ENCODE measurements at regions not wholly inside any gene's neighbourhood (a gene's known extent, or its start where the extent isn't known, plus 50 kb on each side); places are given as distances from the start of the nearest gene placed in this dataset.

DNA sequence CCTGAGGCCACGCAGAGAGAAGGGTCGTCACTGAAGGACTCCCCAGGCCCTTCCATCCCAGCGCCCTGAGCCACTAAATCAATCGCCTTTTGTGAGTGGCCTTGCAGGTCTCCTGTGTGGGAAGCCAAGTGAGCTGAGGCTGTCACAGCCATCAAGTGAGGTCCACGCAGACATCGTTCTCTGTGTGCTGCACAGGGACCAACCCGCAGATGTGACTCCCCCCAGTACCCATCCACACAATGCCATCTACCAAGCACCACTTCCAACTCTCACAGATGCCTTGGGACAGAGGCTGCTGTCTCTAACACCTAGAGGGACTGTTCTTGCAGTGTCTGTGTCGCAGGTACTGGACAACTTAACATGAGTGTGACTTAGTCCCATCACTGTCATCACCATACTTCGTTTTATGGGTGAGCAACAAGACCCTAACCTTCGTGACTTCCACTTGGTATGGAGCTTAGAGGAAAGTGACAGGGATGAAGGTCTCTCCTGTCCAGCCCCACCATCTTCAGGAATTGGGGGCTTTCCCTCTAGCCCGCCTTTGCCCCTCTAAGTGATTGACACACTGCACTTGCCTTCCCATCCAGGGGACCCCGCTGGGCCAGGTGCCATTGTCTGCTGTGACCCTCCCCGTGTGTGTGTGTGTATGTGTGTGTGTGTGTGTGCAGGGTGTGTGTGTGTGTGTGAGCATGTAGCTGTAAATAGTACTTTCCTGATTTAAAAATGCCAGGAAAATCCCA is 51.4 kb upstream of the TMEM72 start:
- no peak for DNase-seq

DNA sequence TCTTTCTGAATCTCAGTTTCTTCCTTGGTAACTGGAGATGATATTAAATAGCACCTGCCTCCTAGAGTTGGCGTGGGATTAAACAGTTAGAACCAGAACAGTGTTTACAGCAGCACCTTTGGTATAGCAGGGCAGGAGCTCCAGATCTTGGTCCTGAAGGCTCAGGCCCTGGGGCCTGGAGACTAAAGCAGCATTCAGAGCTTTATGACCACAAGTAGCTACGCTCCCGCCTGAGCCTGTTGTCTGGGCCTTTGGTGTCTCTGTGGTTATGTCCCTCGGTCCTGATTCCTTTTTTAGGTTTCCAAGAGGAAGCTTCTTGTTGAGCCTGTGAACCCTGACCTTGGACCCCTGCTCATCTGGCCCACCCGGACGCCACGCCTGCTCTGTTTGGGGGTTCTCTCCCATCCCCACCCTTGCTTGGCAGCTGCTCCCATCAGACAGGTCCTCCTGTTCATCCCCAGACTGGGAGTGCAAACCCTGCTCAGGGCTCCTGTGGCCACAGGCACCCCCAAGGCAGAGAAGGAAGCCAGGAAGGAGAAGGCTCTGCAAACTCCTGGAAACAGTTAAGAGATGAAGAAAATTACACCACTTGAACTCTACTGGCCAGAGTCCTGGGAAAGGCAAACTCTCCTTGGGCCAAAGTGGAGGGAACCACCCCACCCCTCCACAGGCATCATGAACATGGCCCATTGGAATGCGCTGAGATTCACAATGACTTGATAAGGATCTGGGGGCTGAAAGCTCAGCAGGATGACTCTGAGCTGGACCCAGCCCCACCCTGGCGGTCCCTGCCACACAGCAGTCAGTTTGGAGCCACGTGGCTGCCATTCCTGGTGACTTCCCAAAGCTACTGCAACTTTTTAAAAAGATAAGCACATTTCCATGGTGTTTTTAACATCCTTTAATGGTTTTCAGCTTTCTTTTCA is 50.1 kb upstream of the TMEM72 start:
- DNase-seq = no peak

Measured in activated effector memory CD4-positive, alpha-beta T cell treated with anti-CD3 and anti-CD28 coated beads, Interleukin-2, amount 50 U/mL, for 16 hours (primary cell).